Kidney capillary endothelial cell (primary cell): ENCODE measurements at regions not wholly inside any gene's neighbourhood (a gene's known extent, or its start where the extent isn't known, plus 50 kb on each side); places are given as distances from the start of the nearest gene placed in this dataset.

Source experiments
- DNase-seq: peaks from one replicate; pipeline ENCODE4 v3.0.0-alpha.2; 2018; ENCODE audit warnings: low spot score

- no peak for DNase-seq
These were observed 119.3 kb upstream of the SERPIND1 start for GRCh38 chr22:20654343-20655208.

- no peak for DNase-seq
These were observed 118.3 kb upstream of the SERPIND1 start for GRCh38 chr22:20655623-20656022.

- DNase-seq = no peak
These were observed 117.4 kb upstream of the SERPIND1 start for GRCh38 chr22:20656516-20656901.

- no peak for DNase-seq
These were observed 116.7 kb upstream of the SERPIND1 start for GRCh38 chr22:20656902-20657836.
